ENCODE measurements at regions not wholly inside any gene's neighbourhood (a gene's known extent, or its start where the extent isn't known, plus 50 kb on each side); places are given as distances from the start of the nearest gene placed in this dataset.
A peak's percentile ranks its signal among the peaks of the same experiment; 100 is the strongest.

DNA sequence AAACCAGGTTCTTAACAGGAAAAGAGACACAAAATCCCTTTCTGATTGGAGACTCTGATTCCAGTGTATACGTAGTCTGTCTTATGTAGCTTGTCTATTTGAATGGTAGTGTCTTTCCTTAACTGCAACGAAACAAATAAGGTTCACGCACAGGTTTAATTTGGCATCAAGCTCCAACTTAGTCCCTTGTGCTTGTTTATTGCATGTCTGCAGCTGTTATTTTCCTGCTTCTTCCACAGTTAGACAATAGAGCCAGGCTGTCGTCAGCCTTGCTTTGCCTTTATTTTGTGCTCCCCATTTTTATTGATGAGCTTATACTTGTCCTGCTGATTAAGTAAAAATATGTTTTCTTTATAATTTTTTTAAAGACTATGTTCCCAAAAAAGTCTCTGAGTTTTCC lies 152.7 kb upstream of the CDIN1 start:
- H3K4me3 ChIP-seq (ENCODE audit: low read depth, low read length), result no peak overlapping the region
- TF ChIP-seq, protein P1, sequence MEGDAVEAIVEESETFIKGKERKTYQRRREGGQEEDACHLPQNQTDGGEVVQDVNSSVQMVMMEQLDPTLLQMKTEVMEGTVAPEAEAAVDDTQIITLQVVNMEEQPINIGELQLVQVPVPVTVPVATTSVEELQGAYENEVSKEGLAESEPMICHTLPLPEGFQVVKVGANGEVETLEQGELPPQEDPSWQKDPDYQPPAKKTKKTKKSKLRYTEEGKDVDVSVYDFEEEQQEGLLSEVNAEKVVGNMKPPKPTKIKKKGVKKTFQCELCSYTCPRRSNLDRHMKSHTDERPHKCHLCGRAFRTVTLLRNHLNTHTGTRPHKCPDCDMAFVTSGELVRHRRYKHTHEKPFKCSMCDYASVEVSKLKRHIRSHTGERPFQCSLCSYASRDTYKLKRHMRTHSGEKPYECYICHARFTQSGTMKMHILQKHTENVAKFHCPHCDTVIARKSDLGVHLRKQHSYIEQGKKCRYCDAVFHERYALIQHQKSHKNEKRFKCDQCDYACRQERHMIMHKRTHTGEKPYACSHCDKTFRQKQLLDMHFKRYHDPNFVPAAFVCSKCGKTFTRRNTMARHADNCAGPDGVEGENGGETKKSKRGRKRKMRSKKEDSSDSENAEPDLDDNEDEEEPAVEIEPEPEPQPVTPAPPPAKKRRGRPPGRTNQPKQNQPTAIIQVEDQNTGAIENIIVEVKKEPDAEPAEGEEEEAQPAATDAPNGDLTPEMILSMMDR (IDR thresholded peaks at IDR 0.05; ENCODE audit: insufficient read depth, low read length, poor library complexity, severe bottlenecking), result no peak
- no peaks in the 10 kb centered on the region for H3K36me3 ChIP-seq (ENCODE audit: control insufficient read depth, insufficient read depth, low read length)
- H3K27me3 ChIP-seq (ENCODE audit: control insufficient read depth, insufficient read depth, low read length), result no peaks in the 10 kb centered on the region
- no peak for DNase-seq (ENCODE audit: low read depth)

DNA sequence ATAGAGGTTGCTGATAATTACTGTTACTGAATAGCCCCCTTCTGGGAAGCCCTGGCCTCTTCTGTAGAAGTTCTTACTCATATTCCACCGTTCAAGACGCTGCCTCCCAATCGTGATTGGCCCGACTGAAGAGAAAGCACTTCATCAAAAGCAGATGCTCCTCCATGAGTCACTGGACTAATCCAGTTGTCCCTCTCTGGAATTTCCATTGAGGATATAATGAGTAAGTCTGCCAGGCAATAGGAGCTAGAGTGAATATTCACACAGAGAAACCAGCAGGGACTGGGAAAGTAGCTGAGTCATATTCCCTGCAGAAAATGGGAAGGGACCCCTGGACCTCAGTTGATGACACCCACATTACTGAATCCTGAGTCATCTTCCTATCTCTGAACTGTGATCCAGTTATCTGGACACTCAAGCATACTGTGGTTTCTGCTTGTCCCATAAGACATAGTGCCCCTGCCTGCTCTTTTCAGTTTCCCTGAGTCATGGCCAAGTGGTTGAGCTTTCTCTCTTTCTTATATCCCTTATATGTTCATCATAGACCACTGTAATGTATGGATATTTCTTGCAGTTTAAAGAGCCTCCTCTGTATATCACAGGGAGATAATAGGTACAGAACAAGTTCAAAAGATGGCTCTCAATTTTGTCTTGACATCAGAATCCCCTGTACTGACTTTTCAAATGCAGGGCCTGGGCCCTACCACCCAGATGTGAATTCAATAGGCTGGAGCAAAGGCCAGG lies 151.2 kb upstream of the CDIN1 start:
- TF ChIP-seq, protein P1 (IDR thresholded peaks at IDR 0.05; ENCODE audit: insufficient read depth, low read length, poor library complexity, severe bottlenecking), result no peak
- H3K27me3 ChIP-seq (ENCODE audit: control insufficient read depth, insufficient read depth, low read length), result no peaks in the 10 kb centered on the region
- DNase-seq (ENCODE audit: low read depth), result peak; percentile 97
- no peak overlapping the region for H3K4me3 ChIP-seq (ENCODE audit: low read depth, low read length)
- H3K36me3 ChIP-seq (ENCODE audit: control insufficient read depth, insufficient read depth, low read length), result no peaks in the 10 kb centered on the region

DNA sequence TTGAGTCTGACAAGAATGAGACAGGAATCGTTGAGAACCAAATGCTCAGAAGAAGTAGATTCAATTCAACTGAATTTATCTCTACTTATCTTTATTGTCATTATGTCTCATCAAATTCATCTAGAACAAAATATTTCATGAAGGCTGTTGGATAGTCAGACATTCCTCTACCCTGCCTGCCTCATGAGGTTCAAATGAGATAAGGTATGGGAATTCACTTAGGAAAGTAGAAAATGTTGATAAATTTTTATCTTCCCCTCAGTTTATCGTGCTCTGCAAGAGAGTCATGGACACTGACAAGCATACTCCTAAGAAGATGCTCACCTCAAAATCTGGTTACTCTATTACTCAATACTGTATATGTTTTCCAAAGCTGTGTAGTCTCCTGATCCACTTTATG lies 149.7 kb upstream of the CDIN1 start:
- DNase-seq (ENCODE audit: low read depth), result no peak
- Histone ChIP-seq H3K36me3 (ENCODE audit: control insufficient read depth, insufficient read depth, low read length) (no peaks in the 10 kb centered on the region), H3K4me3 (ENCODE audit: low read depth, low read length) (no peak overlapping the region), H3K27me3 (ENCODE audit: control insufficient read depth, insufficient read depth, low read length) (no peaks in the 10 kb centered on the region)
- TF ChIP-seq, protein P1 (IDR thresholded peaks at IDR 0.05; ENCODE audit: insufficient read depth, low read length, poor library complexity, severe bottlenecking), result no peak

DNA sequence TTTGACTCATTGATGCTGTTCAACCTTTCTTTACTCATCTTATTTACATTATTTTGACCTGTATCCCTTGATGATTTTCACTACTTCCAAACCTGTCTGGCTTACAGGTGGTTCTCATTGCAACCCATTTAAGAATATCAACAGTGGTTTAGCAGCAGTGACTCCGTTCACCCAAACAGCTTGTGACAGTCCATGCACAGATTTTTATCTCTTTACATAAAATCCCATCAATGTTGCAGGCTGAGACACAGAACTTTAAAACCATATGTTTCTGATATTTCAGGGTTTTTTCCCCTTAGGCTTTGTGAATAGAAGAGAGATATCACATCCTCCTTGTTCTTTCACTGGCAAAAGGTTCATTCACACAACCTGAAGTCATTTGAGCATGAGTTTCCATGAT lies 149.1 kb upstream of the CDIN1 start:
- DNase-seq (ENCODE audit: low read depth), result no peak
- Histone ChIP-seq H3K27me3 (ENCODE audit: control insufficient read depth, insufficient read depth, low read length) (no peaks in the 10 kb centered on the region), H3K36me3 (ENCODE audit: control insufficient read depth, insufficient read depth, low read length) (no peaks in the 10 kb centered on the region), H3K4me3 (ENCODE audit: low read depth, low read length) (no peak overlapping the region)
- TF ChIP-seq, protein P1 (IDR thresholded peaks at IDR 0.05; ENCODE audit: insufficient read depth, low read length, poor library complexity, severe bottlenecking), result no peak

DNA sequence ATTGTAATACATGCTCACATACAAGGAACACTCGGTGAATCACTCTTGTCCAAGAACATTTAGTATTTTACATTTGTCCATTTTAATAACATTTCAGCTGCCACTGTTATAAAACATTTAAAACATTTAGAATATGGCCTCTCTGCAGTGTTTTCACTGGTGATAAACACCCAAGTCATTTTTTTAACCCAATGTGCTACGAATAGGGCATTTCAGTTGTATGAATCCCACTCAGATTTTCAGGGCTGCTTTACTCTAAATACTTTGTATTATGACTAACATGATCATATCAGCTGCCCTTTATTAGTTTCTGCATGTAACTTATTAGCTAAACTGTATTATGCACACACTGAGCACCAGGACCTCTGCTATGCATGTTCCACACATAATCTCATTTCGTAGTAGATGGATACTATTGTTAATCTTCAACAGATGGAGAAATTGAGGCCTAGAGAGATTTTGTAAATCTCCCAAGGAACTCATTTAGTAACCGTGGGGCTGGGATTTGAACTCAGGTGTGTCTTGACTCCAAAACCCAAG lies 148.6 kb upstream of the CDIN1 start:
- Histone ChIP-seq H3K27me3 (ENCODE audit: control insufficient read depth, insufficient read depth, low read length) (no peaks in the 10 kb centered on the region), H3K4me3 (ENCODE audit: low read depth, low read length) (no peak overlapping the region), H3K36me3 (ENCODE audit: control insufficient read depth, insufficient read depth, low read length) (no peaks in the 10 kb centered on the region)
- TF ChIP-seq, protein P1 (IDR thresholded peaks at IDR 0.05; ENCODE audit: insufficient read depth, low read length, poor library complexity, severe bottlenecking), result no peak
- no peak for DNase-seq (ENCODE audit: low read depth)

DNA sequence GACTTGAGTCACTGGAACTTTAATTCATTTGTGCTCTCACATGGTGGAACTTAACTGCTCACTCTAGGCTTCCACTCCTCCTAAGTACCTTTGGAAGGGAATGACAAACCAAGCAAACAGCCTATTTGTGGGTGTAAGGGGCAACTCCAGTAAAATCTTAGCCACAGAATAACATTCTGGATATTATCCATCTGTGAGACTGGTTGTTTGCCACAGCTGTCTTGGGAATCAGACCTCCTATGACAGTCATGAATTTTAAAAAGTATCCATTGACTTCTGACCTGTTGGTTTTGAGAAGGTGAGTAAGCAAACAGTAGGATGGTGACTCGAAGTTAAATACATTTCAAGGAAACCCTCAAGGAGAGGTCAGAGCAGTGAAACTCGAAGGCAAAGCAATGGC lies 147.3 kb upstream of the CDIN1 start:
- H3K36me3 ChIP-seq (ENCODE audit: control insufficient read depth, insufficient read depth, low read length), result no peaks in the 10 kb centered on the region
- H3K27me3 ChIP-seq (ENCODE audit: control insufficient read depth, insufficient read depth, low read length), result no peaks in the 10 kb centered on the region
- TF ChIP-seq, protein P1 (IDR thresholded peaks at IDR 0.05; ENCODE audit: insufficient read depth, low read length, poor library complexity, severe bottlenecking), result no peak
- H3K4me3 ChIP-seq (ENCODE audit: low read depth, low read length), result no peak overlapping the region
- peak; percentile 38 for DNase-seq (ENCODE audit: low read depth)
